ENCODE measurements at regions not wholly inside any gene's neighbourhood (a gene's known extent, or its start where the extent isn't known, plus 50 kb on each side); places are given as distances from the start of the nearest gene placed in this dataset.

DNA sequence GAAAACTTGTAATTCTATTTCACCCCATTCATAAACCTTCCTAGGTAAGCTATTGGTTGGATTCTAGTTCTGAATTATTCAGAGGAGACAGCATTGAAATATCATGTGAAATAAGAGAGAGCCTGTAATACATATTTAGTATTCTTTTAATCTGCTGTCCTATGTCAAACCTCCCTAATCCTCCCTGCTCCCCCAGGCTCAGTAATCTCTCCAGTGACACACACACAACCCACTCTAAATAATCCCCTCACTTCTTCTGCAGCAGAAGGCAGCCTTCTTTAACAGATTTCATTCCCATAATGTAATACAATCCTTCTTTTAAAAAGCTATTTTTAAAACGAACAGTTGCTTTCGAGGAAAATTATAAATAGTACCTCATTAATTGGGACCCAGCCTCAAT, 639.7 kb upstream of the AUTS2 start:
- no peak overlapping the region for H3K4me3 ChIP-seq (ENCODE audit: low read depth, low read length)
- TF ChIP-seq, protein P1, sequence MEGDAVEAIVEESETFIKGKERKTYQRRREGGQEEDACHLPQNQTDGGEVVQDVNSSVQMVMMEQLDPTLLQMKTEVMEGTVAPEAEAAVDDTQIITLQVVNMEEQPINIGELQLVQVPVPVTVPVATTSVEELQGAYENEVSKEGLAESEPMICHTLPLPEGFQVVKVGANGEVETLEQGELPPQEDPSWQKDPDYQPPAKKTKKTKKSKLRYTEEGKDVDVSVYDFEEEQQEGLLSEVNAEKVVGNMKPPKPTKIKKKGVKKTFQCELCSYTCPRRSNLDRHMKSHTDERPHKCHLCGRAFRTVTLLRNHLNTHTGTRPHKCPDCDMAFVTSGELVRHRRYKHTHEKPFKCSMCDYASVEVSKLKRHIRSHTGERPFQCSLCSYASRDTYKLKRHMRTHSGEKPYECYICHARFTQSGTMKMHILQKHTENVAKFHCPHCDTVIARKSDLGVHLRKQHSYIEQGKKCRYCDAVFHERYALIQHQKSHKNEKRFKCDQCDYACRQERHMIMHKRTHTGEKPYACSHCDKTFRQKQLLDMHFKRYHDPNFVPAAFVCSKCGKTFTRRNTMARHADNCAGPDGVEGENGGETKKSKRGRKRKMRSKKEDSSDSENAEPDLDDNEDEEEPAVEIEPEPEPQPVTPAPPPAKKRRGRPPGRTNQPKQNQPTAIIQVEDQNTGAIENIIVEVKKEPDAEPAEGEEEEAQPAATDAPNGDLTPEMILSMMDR (IDR thresholded peaks at IDR 0.05), result no peak
- no peak overlapping the region for H3K4me2 ChIP-seq (ENCODE audit: low read length)

DNA sequence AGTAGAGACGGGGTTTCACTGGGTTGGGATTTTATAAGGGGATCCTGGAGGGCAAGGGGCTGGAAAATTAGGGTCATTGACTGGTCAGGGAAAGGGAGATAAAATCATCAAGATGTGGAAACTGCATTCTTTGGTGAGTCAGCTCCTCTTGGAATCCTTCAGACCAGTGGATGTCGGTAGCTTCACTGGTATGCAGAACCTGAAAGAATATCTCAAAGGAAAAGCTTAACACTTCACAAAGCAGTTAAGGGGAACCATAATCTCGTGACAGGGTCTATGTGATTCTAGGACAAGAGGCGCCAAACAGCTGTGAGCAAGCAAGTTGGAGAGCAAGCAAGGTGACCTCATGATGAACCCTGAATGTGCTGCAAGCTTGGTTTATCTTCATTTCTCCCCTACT, 634.7 kb upstream of the AUTS2 start:
- Histone ChIP-seq H3K27ac (no peak overlapping the region), H3K9me3 (ENCODE audit: control insufficient read depth, low read length) (no peaks in the 10 kb centered on the region), H3K79me2 (no peaks in the 10 kb centered on the region), H2AFZ (no peak overlapping the region), H3K4me3 (ENCODE audit: low read depth, low read length) (no peak overlapping the region), H3K27me3 (ENCODE audit: control insufficient read depth, insufficient read depth, low read length) (no peaks in the 10 kb centered on the region), H3K9ac (no peak overlapping the region), H3K4me1 (no peaks in the 10 kb centered on the region), H3K4me2 (ENCODE audit: low read length) (no peak overlapping the region), H3K36me3 (ENCODE audit: control insufficient read depth, insufficient read depth, low read length) (no peaks in the 10 kb centered on the region)
- TF ChIP-seq, protein P1 (IDR thresholded peaks at IDR 0.05), result no peak

More for the DNA sequence above, 639.7 kb upstream of the AUTS2 start:
- H3K79me2 ChIP-seq, result no peaks in the 10 kb centered on the region
- no peaks in the 10 kb centered on the region for H3K27me3 ChIP-seq (ENCODE audit: control insufficient read depth, insufficient read depth, low read length)
- no peaks in the 10 kb centered on the region for H3K9me3 ChIP-seq (ENCODE audit: control insufficient read depth, low read length)
- no peak overlapping the region for H2AFZ ChIP-seq
- no peak overlapping the region for H3K27ac ChIP-seq
- no peaks in the 10 kb centered on the region for H3K36me3 ChIP-seq (ENCODE audit: control insufficient read depth, insufficient read depth, low read length)
- no peak overlapping the region for H3K9ac ChIP-seq
- H3K4me1 ChIP-seq, result no peaks in the 10 kb centered on the region

GRCh38 chr7:68964060-68964459, 634.2 kb upstream of the AUTS2 start:
- no peak overlapping the region for H3K4me3 ChIP-seq (ENCODE audit: low read depth, low read length)
- no peaks in the 10 kb centered on the region for H3K9me3 ChIP-seq (ENCODE audit: control insufficient read depth, low read length)
- no peak overlapping the region for H3K27ac ChIP-seq
- H3K27me3 ChIP-seq (ENCODE audit: control insufficient read depth, insufficient read depth, low read length), result no peaks in the 10 kb centered on the region
- no peak overlapping the region for H3K9ac ChIP-seq
- TF ChIP-seq, protein P1 (IDR thresholded peaks at IDR 0.05), result no peak
- H3K4me2 ChIP-seq (ENCODE audit: low read length), result no peak overlapping the region
- no peaks in the 10 kb centered on the region for H3K79me2 ChIP-seq
- H2AFZ ChIP-seq, result no peak overlapping the region
- H3K36me3 ChIP-seq (ENCODE audit: control insufficient read depth, insufficient read depth, low read length), result no peaks in the 10 kb centered on the region
- no peaks in the 10 kb centered on the region for H3K4me1 ChIP-seq

- Histone ChIP-seq H3K27me3 (ENCODE audit: control insufficient read depth, insufficient read depth, low read length) (no peaks in the 10 kb centered on the region), H3K79me2 (no peaks in the 10 kb centered on the region), H3K36me3 (ENCODE audit: control insufficient read depth, insufficient read depth, low read length) (no peaks in the 10 kb centered on the region), H3K9me3 (ENCODE audit: control insufficient read depth, low read length) (no peaks in the 10 kb centered on the region), H2AFZ (no peak overlapping the region), H3K27ac (no peak overlapping the region), H3K4me1 (no peaks in the 10 kb centered on the region), H3K9ac (no peak overlapping the region), H3K4me3 (ENCODE audit: low read depth, low read length) (no peak overlapping the region), H3K4me2 (ENCODE audit: low read length) (no peak overlapping the region)
- TF ChIP-seq, protein P1 (IDR thresholded peaks at IDR 0.05), result no peak
These were observed 632.9 kb upstream of the AUTS2 start for GRCh38 chr7:68965351-68965750.

GRCh38 chr7:68967598-68967997, 630.7 kb upstream of the AUTS2 start:
- Histone ChIP-seq H3K9ac (no peak overlapping the region), H3K4me3 (ENCODE audit: low read depth, low read length) (no peak overlapping the region), H3K9me3 (ENCODE audit: control insufficient read depth, low read length) (no peaks in the 10 kb centered on the region), H3K79me2 (no peaks in the 10 kb centered on the region), H3K27me3 (ENCODE audit: control insufficient read depth, insufficient read depth, low read length) (no peaks in the 10 kb centered on the region), H3K4me2 (ENCODE audit: low read length) (no peak overlapping the region), H3K36me3 (ENCODE audit: control insufficient read depth, insufficient read depth, low read length) (no peaks in the 10 kb centered on the region), H3K27ac (no peak overlapping the region), H3K4me1 (no peaks in the 10 kb centered on the region), H2AFZ (no peak overlapping the region)
- TF ChIP-seq, protein P1 (IDR thresholded peaks at IDR 0.05), result no peak
